Ovary (tissue), 3 donors: ENCODE measurements at regions not wholly inside any gene's neighbourhood (a gene's known extent, or its start where the extent isn't known, plus 50 kb on each side); places are given as distances from the start of the nearest gene placed in this dataset.
"Not testable (repeated sequence)": the region's sequence is repeated elsewhere in the genome, so short reads cannot be mapped to it uniquely, and the experiment has no call there.

Experiments used
- CTCF ChIP-seq, 3 donors: fragments of 450-650 bp in 2 of 3; fragments of 200-600 bp in 1 of 3; IDR thresholded peaks; one replicate each; pipeline versions ENCODE4 v1.5.1 to v1.8.0; 2016 to 2022; ENCODE audit warnings: antibody characterized with exemption in 3 of 3, mild to moderate bottlenecking in 1 of 3
- EP300 ChIP-seq: sonication (generic); formaldehyde crosslinking; IDR thresholded peaks from one replicate; pipeline ENCODE4 v1.6.1; 2017; ENCODE audit warnings: antibody characterized with exemption
- donor health status: DM: no; HTN: no; CAD: no.

- TF ChIP-seq CTCF (IDR thresholded peaks at IDR 0.05); EP300: not testable (repeated sequence)
Observed at GRCh38 chr16:26596033-26596432, 470.7 kb upstream of the C16orf82 start.
